ENCODE measurements at regions not wholly inside any gene's neighbourhood (a gene's known extent, or its start where the extent isn't known, plus 50 kb on each side); places are given as distances from the start of the nearest gene placed in this dataset.

DNA sequence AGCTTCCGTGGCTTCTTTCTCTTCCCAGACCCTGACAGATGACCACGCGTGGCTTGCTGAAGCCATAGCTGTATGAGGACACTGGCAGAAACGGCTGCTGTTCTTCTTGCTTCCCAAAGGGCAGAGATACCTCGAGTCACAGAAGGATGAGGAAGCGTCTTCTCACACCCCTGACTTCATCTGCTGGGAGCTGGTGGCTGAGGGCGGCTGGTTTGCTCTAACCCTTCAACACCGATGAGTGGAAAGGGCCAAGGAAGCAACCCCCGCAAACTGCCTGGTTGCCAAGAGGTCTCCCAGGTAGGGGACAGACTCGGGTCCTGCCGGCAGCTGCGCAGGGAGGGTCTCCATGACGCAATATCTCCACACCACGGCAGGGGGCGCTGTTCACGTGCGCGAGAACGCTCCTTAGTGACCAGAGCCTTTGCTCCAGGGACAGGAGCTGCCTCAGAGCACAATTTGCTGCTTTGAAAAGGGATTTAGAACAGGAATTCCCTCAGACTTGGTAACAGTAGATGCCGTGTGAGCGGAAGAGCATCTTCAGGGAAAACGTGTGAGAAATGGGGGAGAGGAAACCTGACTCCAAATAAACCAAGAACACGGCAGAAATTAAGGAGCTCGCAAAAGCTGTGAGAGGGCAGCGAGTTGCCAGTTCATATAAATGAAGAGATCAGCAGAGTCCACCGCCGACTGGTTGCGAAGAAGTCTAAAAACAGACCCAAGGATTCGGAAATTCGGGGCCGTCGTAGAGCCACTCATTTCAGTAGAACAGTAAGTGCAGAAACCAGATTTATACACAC lies 80.2 kb downstream of the ERMARD start:
- no peaks in the 10 kb centered on the region for H4K20me1 ChIP-seq (ENCODE audit: insufficient read depth, low read length)
- H3K27ac ChIP-seq (ENCODE audit: low read depth, low read length) = no peak overlapping the region
- H3K9me3 Mint-ChIP-seq (ENCODE audit: unreplicated experiment) = peaks cover 8% of the 10 kb centered on the region
- H3K9ac ChIP-seq (ENCODE audit: low read length) = no peak overlapping the region
- no peak overlapping the region for H3K4me3 ChIP-seq (ENCODE audit: insufficient read depth, low read depth, low read length)
- H3K4me1 ChIP-seq (ENCODE audit: insufficient read depth, low read length) = no peaks in the 10 kb centered on the region
- DNase-seq (ENCODE audit: low read depth) (peak; percentile 14), FAIRE-seq (no peak)
- peaks cover 7% of the 10 kb centered on the region for H3K27me3 ChIP-seq (ENCODE audit: insufficient read depth, low read length)
- peaks cover 51% of the 10 kb centered on the region for H3K27me3 Mint-ChIP-seq (ENCODE audit: low read depth, unreplicated experiment)
- peak overlapping the region; percentile 39 for H3K4me2 ChIP-seq (ENCODE audit: low read length)
- no peaks in the 10 kb centered on the region for H3K9me3 ChIP-seq (ENCODE audit: insufficient read depth, low read depth, low read length)
- H3K4me3 Mint-ChIP-seq (ENCODE audit: unreplicated experiment) = no peak overlapping the region
- no peaks in the 10 kb centered on the region for H3K36me3 ChIP-seq (ENCODE audit: insufficient read depth, low read length)
- no peak overlapping the region for H3K27ac Mint-ChIP-seq (ENCODE audit: unreplicated experiment)
- no peaks in the 10 kb centered on the region for H3K36me3 Mint-ChIP-seq (ENCODE audit: low read depth, unreplicated experiment)
- H3K79me2 ChIP-seq (ENCODE audit: insufficient read depth, low read length) = no peaks in the 10 kb centered on the region
- peaks cover 9% of the 10 kb centered on the region for H3K4me1 Mint-ChIP-seq (ENCODE audit: low read depth, unreplicated experiment)
- TF ChIP-seq EZH2 (IDR thresholded peaks at IDR 0.05; ENCODE audit: insufficient read depth, low read length) = no peak
- TF ChIP-seq, protein P1, sequence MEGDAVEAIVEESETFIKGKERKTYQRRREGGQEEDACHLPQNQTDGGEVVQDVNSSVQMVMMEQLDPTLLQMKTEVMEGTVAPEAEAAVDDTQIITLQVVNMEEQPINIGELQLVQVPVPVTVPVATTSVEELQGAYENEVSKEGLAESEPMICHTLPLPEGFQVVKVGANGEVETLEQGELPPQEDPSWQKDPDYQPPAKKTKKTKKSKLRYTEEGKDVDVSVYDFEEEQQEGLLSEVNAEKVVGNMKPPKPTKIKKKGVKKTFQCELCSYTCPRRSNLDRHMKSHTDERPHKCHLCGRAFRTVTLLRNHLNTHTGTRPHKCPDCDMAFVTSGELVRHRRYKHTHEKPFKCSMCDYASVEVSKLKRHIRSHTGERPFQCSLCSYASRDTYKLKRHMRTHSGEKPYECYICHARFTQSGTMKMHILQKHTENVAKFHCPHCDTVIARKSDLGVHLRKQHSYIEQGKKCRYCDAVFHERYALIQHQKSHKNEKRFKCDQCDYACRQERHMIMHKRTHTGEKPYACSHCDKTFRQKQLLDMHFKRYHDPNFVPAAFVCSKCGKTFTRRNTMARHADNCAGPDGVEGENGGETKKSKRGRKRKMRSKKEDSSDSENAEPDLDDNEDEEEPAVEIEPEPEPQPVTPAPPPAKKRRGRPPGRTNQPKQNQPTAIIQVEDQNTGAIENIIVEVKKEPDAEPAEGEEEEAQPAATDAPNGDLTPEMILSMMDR (IDR thresholded peaks at IDR 0.05; ENCODE audit: insufficient read depth, low read depth, low read length) = peak; percentile 66
- H2AFZ ChIP-seq (ENCODE audit: low read depth, low read length) = peak overlapping the region; percentile 63

Data from astrocyte (in vitro differentiated cells and primary cell).